Suppressor macrophage (primary cell): ENCODE measurements at regions not wholly inside any gene's neighbourhood (a gene's known extent, or its start where the extent isn't known, plus 50 kb on each side); places are given as distances from the start of the nearest gene placed in this dataset.

Experiments used
- DNase-seq, 4 experiments: peaks; one replicate each; pipeline ENCODE4 v3.0.0-alpha.2; 2020 to 2022

- no peak for DNase-seq
Observed at GRCh38 chr2:156164091-156164720, 168.3 kb downstream of the NR4A2 start.

GRCh38 chr2:156158808-156159207 is 173.7 kb downstream of the NR4A2 start:
- no peak for DNase-seq

GRCh38 chr2:156157670-156158069 is 174.9 kb downstream of the NR4A2 start:
- DNase-seq: peak; percentile 9 to 36 (median 32)

GRCh38 chr2:156156580-156156979 is 175.9 kb downstream of the NR4A2 start:
- no peak for DNase-seq

GRCh38 chr2:156155319-156155718 is 177.2 kb downstream of the NR4A2 start:
- DNase-seq: no peak

GRCh38 chr2:156151351-156151750 is 181.2 kb downstream of the NR4A2 start:
- no peak for DNase-seq

- DNase-seq: no peak
Observed at GRCh38 chr2:156147594-156148330, 184.8 kb downstream of the NR4A2 start.

- no peak for DNase-seq
Observed at GRCh38 chr2:156145976-156146375, 186.5 kb downstream of the NR4A2 start.

- DNase-seq: no peak
Observed at GRCh38 chr2:156145469-156145868, 187.1 kb downstream of the NR4A2 start.

GRCh38 chr2:156136566-156136965 is 196.0 kb downstream of the NR4A2 start:
- DNase-seq: no peak

- no peak for DNase-seq
Observed at GRCh38 chr2:156134887-156135286, 197.6 kb downstream of the NR4A2 start.

GRCh38 chr2:156132941-156133340 is 199.6 kb downstream of the NR4A2 start:
- no peak for DNase-seq

- no peak for DNase-seq
Observed at GRCh38 chr2:156132130-156132529, 200.4 kb downstream of the NR4A2 start.

GRCh38 chr2:156129227-156129626 is 203.3 kb downstream of the NR4A2 start:
- no peak for DNase-seq

GRCh38 chr2:156125018-156125417 is 207.5 kb downstream of the NR4A2 start:
- DNase-seq: no peak

- no peak for DNase-seq
Observed at GRCh38 chr2:156124458-156124857, 208.1 kb downstream of the NR4A2 start.

GRCh38 chr2:156118753-156119416 is 213.6 kb downstream of the NR4A2 start:
- DNase-seq: no peak

GRCh38 chr2:156116113-156116512 is 216.4 kb downstream of the NR4A2 start:
- no peak for DNase-seq

GRCh38 chr2:156115338-156115737 is 217.2 kb downstream of the NR4A2 start:
- DNase-seq: no peak

GRCh38 chr2:156112323-156112722 is 220.2 kb downstream of the NR4A2 start:
- DNase-seq: no peak

GRCh38 chr2:156110890-156111289 is 221.6 kb downstream of the NR4A2 start:
- peak; percentile 43 to 63 (median 54) for DNase-seq

GRCh38 chr2:156099382-156099781 is 233.1 kb downstream of the NR4A2 start:
- no peak for DNase-seq

- DNase-seq: no peak
Observed at GRCh38 chr2:156098506-156098905, 234.0 kb downstream of the NR4A2 start.

- DNase-seq: no peak
Observed at GRCh38 chr2:156088587-156088986, 243.9 kb downstream of the NR4A2 start.
